OCI-LY1 (cell line): ENCODE measurements at regions not wholly inside any gene's neighbourhood (a gene's known extent, or its start where the extent isn't known, plus 50 kb on each side); places are given as distances from the start of the nearest gene placed in this dataset.

Source experiments
- H2AFZ ChIP-seq: fragments of 200-600 bp; sonication (generic), shearing (Covaris generic); 2 replicates; pipeline ENCODE4 v1.6.0; 2014; ENCODE audit warnings: antibody characterized with exemption, mild to moderate bottlenecking, low read length
- H3F3A ChIP-seq: fragments of 200-600 bp; sonication (generic), shearing (Covaris generic); 2 replicates; pipeline ENCODE4 v1.6.0; 2014; ENCODE audit warnings: mild to moderate bottlenecking, antibody characterized with exemption, low read length, moderate library complexity; ENCODE audit not compliant: insufficient read depth
- H3K27ac ChIP-seq: fragments of 200-600 bp; sonication (generic); 2 replicates; pipeline ENCODE4 v1.5.1; 2014; ENCODE audit warnings: low read length, mixed run types, mild to moderate bottlenecking, low read depth; ENCODE audit not compliant: poor library complexity, severe bottlenecking
- H3K27me3 ChIP-seq: fragments of 200-600 bp; sonication (generic); 2 replicates; pipeline ENCODE4 v1.6.0; 2014; ENCODE audit warnings: antibody characterized with exemption, mild to moderate bottlenecking, low read length, moderate library complexity; ENCODE audit not compliant: insufficient read depth
- H3K36me3 ChIP-seq: fragments of 200-600 bp; sonication (generic); 2 replicates; pipeline ENCODE4 v1.6.1; 2014; ENCODE audit warnings: mild to moderate bottlenecking, antibody characterized with exemption, low read length, moderate library complexity, mixed read lengths; ENCODE audit not compliant: insufficient read depth
- H3K4me1 ChIP-seq: fragments of 200-600 bp; sonication (generic); 2 replicates; pipeline ENCODE4 v1.5.1; 2014; ENCODE audit warnings: mild to moderate bottlenecking, low read length, moderate library complexity; ENCODE audit not compliant: insufficient read depth, severe bottlenecking
- H3K4me2 ChIP-seq: fragments of 200-600 bp; sonication (generic), shearing (Covaris generic); 2 replicates; pipeline ENCODE4 v1.6.1; 2014; ENCODE audit warnings: low read length
- H3K4me3 ChIP-seq: fragments of 200-600 bp; sonication (generic); 2 replicates; pipeline ENCODE4 v1.5.1; 2014; ENCODE audit warnings: low read length, low read depth, mild to moderate bottlenecking, mixed read lengths; ENCODE audit not compliant: poor library complexity, severe bottlenecking
- H3K79me2 ChIP-seq: fragments of 200-600 bp; shearing (Covaris generic); 2 replicates; pipeline ENCODE4 v1.6.1; 2016; ENCODE audit warnings: mixed run types, low read length, mixed read lengths; ENCODE audit not compliant: insufficient read depth
- H3K9ac ChIP-seq: fragments of 200-600 bp; sonication (generic), shearing (Covaris generic); 2 replicates; pipeline ENCODE4 v1.6.1; 2014; ENCODE audit warnings: mild to moderate bottlenecking, low read length, mixed read lengths
- H3K9me2 ChIP-seq: fragments of 200-600 bp; sonication (generic), shearing (Covaris generic); 2 replicates; pipeline ENCODE4 v1.6.1; 2014; ENCODE audit warnings: low read depth, mild to moderate bottlenecking, low read length, mixed read lengths
- H3K9me3 ChIP-seq: fragments of 200-600 bp; shearing (Covaris generic); 2 replicates; pipeline ENCODE4 v1.6.1; 2014; ENCODE audit warnings: low read length, mixed read lengths
- H4K20me1 ChIP-seq: fragments of 200-600 bp; sonication (generic), shearing (Covaris generic); 2 replicates; pipeline ENCODE4 v1.6.0; 2016; ENCODE audit warnings: mild to moderate bottlenecking, low read length; ENCODE audit not compliant: insufficient read depth
- EZH2 ChIP-seq: fragments of 200-600 bp; sonication (generic), shearing (Covaris generic); IDR thresholded peaks from 2 replicates; pipeline ENCODE4 v1.8.0; 2017; ENCODE audit warnings: borderline replicate concordance, mixed run types, mild to moderate bottlenecking, antibody characterized with exemption, low read length, moderate library complexity, mixed read lengths
- TF ChIP-seq, protein P1 (sequence below): fragments of 200-600 bp; sonication (generic), shearing (Covaris generic); IDR thresholded peaks from 2 replicates; pipeline ENCODE4 v1.5.1; 2017; ENCODE audit warnings: mild to moderate bottlenecking, antibody characterized with exemption, low read length, moderate library complexity, mixed read lengths

DNA sequence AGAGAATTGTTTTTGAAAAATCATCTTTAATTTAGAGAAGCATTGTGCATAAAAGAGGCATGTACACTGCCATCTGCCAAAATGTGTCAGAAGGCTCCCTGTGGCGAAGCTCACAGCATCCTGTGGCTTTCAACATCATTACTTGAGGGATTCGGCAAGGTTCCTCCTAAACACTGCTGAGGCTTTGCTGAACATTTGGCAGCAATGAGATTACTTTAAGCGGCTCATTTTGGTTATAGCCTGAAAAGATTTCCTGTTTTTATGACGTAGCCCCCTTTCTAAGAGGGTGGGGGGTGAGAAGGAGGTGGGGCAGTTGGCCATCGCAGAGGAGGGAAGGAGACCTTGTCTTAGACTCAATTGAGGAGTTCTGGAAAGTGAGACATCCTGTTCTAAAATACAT lies 469.4 kb downstream of the RASEF start:
- no peaks in the 10 kb centered on the region for H3K9me3 ChIP-seq
- H3K4me1 ChIP-seq = no peaks in the 10 kb centered on the region
- no peaks in the 10 kb centered on the region for H4K20me1 ChIP-seq
- TF ChIP-seq, protein P1, sequence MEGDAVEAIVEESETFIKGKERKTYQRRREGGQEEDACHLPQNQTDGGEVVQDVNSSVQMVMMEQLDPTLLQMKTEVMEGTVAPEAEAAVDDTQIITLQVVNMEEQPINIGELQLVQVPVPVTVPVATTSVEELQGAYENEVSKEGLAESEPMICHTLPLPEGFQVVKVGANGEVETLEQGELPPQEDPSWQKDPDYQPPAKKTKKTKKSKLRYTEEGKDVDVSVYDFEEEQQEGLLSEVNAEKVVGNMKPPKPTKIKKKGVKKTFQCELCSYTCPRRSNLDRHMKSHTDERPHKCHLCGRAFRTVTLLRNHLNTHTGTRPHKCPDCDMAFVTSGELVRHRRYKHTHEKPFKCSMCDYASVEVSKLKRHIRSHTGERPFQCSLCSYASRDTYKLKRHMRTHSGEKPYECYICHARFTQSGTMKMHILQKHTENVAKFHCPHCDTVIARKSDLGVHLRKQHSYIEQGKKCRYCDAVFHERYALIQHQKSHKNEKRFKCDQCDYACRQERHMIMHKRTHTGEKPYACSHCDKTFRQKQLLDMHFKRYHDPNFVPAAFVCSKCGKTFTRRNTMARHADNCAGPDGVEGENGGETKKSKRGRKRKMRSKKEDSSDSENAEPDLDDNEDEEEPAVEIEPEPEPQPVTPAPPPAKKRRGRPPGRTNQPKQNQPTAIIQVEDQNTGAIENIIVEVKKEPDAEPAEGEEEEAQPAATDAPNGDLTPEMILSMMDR = no peak
- no peak for TF ChIP-seq EZH2
- no peaks in the 10 kb centered on the region for H3K27me3 ChIP-seq
- H3K4me2 ChIP-seq = no peak overlapping the region
- no peak overlapping the region for H3K4me3 ChIP-seq
- H3K79me2 ChIP-seq = no peaks in the 10 kb centered on the region
- H3F3A ChIP-seq = no peaks in the 10 kb centered on the region
- no peak overlapping the region for H3K9ac ChIP-seq
- H3K9me2 ChIP-seq = no peaks in the 10 kb centered on the region
- no peaks in the 10 kb centered on the region for H3K36me3 ChIP-seq
- no peak overlapping the region for H2AFZ ChIP-seq
- H3K27ac ChIP-seq = no peak overlapping the region

DNA sequence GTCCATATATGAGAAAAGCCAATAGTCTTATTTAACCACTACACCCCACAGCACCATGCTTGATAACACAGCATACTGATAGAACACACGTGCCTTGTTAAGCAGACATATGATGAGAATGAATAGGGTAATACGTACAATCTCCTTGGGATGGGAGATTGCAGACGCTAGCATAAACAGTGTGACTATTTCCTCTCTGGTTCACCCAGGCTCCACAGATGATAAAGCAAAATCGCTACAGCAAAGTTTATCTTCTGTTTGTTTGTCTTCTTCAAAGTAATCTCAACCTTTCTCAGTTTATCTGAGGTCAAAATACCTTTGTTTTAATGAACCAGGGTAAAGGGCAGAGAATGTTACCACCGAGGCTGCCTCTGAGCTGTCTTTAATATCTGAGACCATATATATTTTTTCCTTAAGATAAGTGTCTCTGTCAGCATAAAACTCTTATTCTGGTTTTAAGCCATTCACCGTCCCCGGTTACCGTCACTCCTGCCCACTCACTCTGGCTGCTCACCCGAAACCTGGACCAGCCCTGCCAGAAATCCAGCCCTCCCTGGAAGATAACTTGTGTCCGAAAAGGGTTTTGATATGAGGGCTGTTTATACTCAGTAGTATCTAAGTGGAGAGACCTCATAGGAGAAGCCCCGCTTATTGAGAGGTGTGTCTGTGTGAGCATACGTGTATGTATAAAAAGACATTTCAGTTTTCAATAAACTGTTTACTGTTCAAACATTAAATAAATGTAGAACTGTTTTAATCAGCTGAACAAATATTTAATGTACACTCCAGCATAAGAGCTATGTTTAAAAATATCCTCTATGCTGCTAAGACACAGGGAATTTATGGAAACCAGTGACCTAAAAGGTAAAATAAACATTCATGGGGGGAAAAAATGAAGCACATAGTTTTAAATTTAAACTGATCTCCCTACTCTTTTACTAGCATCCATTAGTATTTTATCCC lies 465.4 kb downstream of the RASEF start:
- Histone ChIP-seq H3F3A (no peaks in the 10 kb centered on the region), H3K4me2 (no peak overlapping the region), H3K9me3 (no peaks in the 10 kb centered on the region), H3K27ac (no peak overlapping the region), H3K79me2 (no peaks in the 10 kb centered on the region), H3K27me3 (no peaks in the 10 kb centered on the region), H3K36me3 (no peaks in the 10 kb centered on the region), H4K20me1 (no peaks in the 10 kb centered on the region), H3K4me1 (peaks cover 8% of the 10 kb centered on the region), H2AFZ (no peak overlapping the region), H3K9me2 (no peaks in the 10 kb centered on the region), H3K9ac (no peak overlapping the region), H3K4me3 (no peak overlapping the region)
- TF ChIP-seq EZH2 = no peak
- TF ChIP-seq, protein P1 = no peak

DNA sequence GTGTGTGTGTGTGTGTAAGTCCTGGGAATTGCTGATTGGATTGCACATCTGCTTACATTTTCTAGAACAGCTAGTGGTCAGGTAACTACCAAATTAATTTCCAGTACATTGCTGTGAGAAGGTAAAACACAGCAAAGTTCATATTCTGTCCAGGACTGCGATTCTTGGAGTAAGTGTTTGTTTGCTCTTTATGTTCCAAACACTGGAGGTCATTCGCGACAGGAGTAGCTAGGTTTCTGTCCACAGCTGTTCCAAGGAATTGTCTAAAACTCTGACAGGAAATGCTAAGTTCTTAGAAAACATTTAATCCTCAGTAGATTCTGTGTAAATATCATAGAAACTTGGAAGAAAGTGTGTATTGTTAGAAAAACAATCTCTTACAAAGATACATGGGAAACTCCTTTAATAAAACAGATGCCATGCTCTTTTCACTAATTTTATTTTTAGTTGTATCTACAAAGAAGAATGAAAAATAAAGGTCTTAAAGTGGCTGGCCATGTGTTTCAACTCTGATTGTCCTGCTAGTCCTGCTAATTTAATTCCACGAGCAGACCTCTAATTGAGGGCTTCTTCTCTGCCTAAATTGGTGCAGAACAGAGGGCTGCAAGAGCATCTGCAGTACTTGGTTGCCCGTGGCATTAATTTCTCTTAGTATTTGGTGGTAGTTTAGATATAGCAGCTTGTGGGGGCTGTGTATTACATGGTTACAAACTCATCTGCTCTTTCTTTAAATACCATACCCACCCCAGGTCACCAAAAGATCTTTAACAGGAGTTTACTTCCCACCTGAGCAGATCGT lies 464.5 kb downstream of the RASEF start:
- no peak for TF ChIP-seq EZH2
- TF ChIP-seq, protein P1 = no peak
- Histone ChIP-seq H3K36me3 (no peaks in the 10 kb centered on the region), H3K9me2 (no peaks in the 10 kb centered on the region), H3K79me2 (no peaks in the 10 kb centered on the region), H3F3A (no peaks in the 10 kb centered on the region), H3K9ac (no peak overlapping the region), H3K4me3 (no peak overlapping the region), H2AFZ (no peak overlapping the region), H3K9me3 (no peaks in the 10 kb centered on the region), H3K27me3 (no peaks in the 10 kb centered on the region), H3K4me2 (no peak overlapping the region), H3K4me1 (peaks cover 8% of the 10 kb centered on the region), H4K20me1 (no peaks in the 10 kb centered on the region), H3K27ac (no peak overlapping the region)
